ENCODE measurements at regions not wholly inside any gene's neighbourhood (a gene's known extent, or its start where the extent isn't known, plus 50 kb on each side); places are given as distances from the start of the nearest gene placed in this dataset.

DNA sequence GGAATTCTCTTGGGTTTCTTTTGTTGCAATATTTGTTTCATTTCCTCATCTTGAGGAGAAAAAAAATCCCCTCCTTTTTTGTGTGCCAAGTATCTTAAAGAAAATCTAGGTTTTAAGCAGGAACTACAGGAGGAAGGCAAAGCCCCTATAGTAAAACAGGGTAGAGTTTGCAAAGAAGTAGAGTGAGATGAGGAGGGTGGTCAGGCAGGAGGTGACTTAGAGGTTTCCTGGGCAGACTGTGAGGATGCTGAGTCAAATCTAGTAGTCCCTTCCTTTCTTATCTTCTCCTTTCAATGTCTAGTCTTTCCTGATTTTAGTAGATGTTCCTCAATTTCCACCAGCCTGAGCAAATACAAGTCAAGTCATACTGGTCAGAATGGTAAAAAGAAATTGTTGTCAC lies 222.5 kb downstream of the PMAIP1 start:
- TF ChIP-seq, protein P1, sequence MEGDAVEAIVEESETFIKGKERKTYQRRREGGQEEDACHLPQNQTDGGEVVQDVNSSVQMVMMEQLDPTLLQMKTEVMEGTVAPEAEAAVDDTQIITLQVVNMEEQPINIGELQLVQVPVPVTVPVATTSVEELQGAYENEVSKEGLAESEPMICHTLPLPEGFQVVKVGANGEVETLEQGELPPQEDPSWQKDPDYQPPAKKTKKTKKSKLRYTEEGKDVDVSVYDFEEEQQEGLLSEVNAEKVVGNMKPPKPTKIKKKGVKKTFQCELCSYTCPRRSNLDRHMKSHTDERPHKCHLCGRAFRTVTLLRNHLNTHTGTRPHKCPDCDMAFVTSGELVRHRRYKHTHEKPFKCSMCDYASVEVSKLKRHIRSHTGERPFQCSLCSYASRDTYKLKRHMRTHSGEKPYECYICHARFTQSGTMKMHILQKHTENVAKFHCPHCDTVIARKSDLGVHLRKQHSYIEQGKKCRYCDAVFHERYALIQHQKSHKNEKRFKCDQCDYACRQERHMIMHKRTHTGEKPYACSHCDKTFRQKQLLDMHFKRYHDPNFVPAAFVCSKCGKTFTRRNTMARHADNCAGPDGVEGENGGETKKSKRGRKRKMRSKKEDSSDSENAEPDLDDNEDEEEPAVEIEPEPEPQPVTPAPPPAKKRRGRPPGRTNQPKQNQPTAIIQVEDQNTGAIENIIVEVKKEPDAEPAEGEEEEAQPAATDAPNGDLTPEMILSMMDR (IDR thresholded peaks at IDR 0.05): no peak
- TF ChIP-seq POLR2A (IDR thresholded peaks at IDR 0.05): no peak

All from adrenal gland (tissue), 5 donors.